Mesothelial cell of epicardium (in vitro differentiated cells): ENCODE measurements at regions not wholly inside any gene's neighbourhood (a gene's known extent, or its start where the extent isn't known, plus 50 kb on each side); places are given as distances from the start of the nearest gene placed in this dataset.

Source experiments
- DNase-seq, 2 experiments: peaks; one replicate each; pipeline ENCODE4 v3.0.0; 2021; ENCODE audit warnings: low spot score in 2 of 2; ENCODE audit not compliant: unreplicated experiment in 2 of 2
- H3K27ac Mint-ChIP-seq: 2 replicates; pipeline ENCODE4 v1.8.0; 2021; ENCODE audit warnings: mixed read lengths
- H3K27me3 Mint-ChIP-seq: 2 replicates; pipeline ENCODE4 v1.8.0; 2021; ENCODE audit warnings: low read depth, mixed read lengths
- H3K36me3 Mint-ChIP-seq: 2 replicates; pipeline ENCODE4 v1.8.0; 2021; ENCODE audit warnings: mixed read lengths
- H3K4me1 Mint-ChIP-seq: 2 replicates; pipeline ENCODE4 v1.8.0; 2021; ENCODE audit warnings: mixed read lengths
- H3K4me3 Mint-ChIP-seq: 2 replicates; pipeline ENCODE4 v1.8.0; 2021; ENCODE audit warnings: mild to moderate bottlenecking, moderate library complexity, mixed read lengths
- H3K9me3 Mint-ChIP-seq: 2 replicates; pipeline ENCODE4 v1.8.0; 2021; ENCODE audit warnings: mixed read lengths
- TF ChIP-seq, protein P1 (sequence below): fragments of 200-600 bp; sonication (generic); IDR thresholded peaks from one replicate; pipeline ENCODE4 v1.5.0; 2021; ENCODE audit warnings: antibody characterized with exemption; ENCODE audit not compliant: unreplicated experiment

DNA sequence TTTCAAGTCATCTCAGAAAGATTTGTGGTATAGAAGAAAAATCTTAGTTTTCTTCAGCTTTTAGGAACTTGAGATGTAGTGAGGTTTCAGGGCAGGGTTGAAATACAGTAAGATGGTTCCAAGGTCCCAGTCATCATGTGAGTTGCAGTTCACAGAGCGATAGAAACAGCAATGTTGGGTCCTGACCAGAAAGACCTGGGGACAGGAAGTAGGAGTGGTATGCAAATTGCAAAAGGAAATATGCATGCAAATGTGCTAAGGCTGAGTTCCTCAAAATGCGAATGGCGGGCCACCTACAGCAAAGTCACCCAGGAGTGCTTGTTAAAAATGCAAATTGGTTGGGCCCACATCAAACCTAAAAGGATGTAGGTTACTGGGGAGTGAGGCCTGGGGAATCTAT lies 1032.7 kb upstream of the TENM4 start:
- Mint-ChIP-seq H3K36me3 (no peaks in the 10 kb centered on the region), H3K27ac (no peak overlapping the region), H3K27me3 (no peaks in the 10 kb centered on the region), H3K4me1 (peaks cover 5% of the 10 kb centered on the region), H3K9me3 (no peaks in the 10 kb centered on the region), H3K4me3 (no peak overlapping the region)
- TF ChIP-seq, protein P1, sequence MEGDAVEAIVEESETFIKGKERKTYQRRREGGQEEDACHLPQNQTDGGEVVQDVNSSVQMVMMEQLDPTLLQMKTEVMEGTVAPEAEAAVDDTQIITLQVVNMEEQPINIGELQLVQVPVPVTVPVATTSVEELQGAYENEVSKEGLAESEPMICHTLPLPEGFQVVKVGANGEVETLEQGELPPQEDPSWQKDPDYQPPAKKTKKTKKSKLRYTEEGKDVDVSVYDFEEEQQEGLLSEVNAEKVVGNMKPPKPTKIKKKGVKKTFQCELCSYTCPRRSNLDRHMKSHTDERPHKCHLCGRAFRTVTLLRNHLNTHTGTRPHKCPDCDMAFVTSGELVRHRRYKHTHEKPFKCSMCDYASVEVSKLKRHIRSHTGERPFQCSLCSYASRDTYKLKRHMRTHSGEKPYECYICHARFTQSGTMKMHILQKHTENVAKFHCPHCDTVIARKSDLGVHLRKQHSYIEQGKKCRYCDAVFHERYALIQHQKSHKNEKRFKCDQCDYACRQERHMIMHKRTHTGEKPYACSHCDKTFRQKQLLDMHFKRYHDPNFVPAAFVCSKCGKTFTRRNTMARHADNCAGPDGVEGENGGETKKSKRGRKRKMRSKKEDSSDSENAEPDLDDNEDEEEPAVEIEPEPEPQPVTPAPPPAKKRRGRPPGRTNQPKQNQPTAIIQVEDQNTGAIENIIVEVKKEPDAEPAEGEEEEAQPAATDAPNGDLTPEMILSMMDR, result no peak
- no peak for DNase-seq

DNA sequence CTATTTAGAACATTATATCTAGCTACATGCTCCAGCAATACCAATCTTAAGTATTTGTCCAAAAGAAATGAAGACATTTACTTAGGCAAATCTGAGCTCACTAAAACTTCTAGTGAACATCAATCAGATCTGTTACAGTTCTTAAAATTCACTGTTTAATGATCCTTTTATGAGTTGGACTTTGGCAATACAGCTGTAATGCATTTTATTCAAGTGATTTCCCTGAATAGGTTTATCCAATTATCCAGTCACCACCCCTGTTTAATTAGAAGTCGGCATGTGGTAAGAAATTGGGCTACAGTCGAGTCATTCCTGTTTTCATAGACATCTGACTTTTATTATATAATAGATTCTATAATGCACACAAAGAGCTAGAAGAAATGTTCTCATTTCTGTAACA lies 1029.0 kb upstream of the TENM4 start:
- Mint-ChIP-seq H3K27ac (no peak overlapping the region), H3K4me1 (peaks cover 5% of the 10 kb centered on the region), H3K27me3 (no peaks in the 10 kb centered on the region), H3K9me3 (peaks cover 19% of the 10 kb centered on the region), H3K4me3 (no peak overlapping the region), H3K36me3 (no peaks in the 10 kb centered on the region)
- no peak for DNase-seq
- TF ChIP-seq, protein P1, result no peak

DNA sequence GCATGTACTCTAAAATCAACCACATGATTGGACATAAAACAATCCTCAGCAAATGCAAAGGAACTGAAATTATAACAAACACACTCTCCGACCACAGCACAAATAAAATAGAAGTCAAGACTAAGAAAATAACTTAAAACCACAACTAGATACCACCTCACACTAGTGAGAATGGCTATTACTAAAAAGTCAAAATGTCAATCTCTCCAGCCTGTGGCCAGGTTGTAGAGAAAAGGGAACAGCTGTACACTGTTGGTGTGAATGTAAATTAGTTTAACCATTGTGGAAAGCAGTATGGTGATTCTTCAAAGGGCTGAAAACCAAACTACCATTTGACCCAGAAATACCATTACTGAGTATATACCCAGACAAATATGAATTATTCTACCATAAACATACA lies 1025.7 kb upstream of the TENM4 start:
- no peak for DNase-seq
- no peaks in the 10 kb centered on the region for H3K4me1 Mint-ChIP-seq
- TF ChIP-seq, protein P1, result no peak
- no peak overlapping the region for H3K4me3 Mint-ChIP-seq
- no peaks in the 10 kb centered on the region for H3K36me3 Mint-ChIP-seq
- peaks cover 24% of the 10 kb centered on the region for H3K9me3 Mint-ChIP-seq
- H3K27ac Mint-ChIP-seq, result no peak overlapping the region
- H3K27me3 Mint-ChIP-seq, result no peaks in the 10 kb centered on the region

DNA sequence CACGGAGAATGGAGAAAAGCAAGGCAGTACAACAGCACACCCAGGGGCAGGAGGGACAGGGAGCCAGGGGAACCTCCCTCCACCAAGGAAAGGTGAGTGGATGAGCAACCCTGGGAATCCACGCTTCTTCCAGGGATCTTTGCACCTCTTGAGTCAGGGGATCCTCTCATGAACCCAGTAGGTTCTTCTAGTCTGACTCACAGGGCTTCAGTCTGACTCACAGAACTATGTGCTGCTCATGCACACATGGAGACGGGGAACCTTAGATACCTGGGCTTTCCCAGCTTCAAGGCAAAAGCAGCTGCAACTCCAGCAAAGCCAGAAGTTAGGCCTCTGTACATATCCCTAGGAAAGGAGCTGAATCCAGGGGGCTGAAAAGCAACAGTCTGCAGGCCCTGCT lies 1021.4 kb upstream of the TENM4 start:
- Mint-ChIP-seq H3K4me1 (no peaks in the 10 kb centered on the region), H3K4me3 (no peak overlapping the region), H3K36me3 (no peaks in the 10 kb centered on the region), H3K27ac (no peak overlapping the region), H3K9me3 (peaks cover 24% of the 10 kb centered on the region), H3K27me3 (no peaks in the 10 kb centered on the region)
- DNase-seq, result no peak
- TF ChIP-seq, protein P1, result no peak

DNA sequence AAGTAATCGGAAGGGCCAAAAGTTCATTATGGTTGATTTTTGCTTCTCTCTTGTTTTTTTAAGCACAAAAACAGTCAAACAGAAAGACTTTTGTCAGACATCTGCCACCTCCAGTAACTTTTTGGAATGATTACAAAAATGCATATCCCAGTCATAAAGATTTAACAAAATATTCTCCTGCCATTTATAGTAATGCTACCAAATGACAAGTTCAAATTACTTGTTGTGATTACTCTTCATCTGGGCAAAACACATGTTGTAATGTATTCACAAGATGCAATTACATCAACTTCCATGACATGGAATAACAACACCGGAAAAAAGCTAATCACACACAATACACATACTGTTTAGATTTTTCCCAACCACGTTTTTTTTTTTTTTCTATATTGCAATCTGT lies 1017.5 kb upstream of the TENM4 start:
- H3K4me1 Mint-ChIP-seq, result no peaks in the 10 kb centered on the region
- H3K27ac Mint-ChIP-seq, result no peak overlapping the region
- no peak overlapping the region for H3K4me3 Mint-ChIP-seq
- no peaks in the 10 kb centered on the region for H3K36me3 Mint-ChIP-seq
- DNase-seq, result no peak
- TF ChIP-seq, protein P1, result no peak
- H3K27me3 Mint-ChIP-seq, result no peaks in the 10 kb centered on the region
- no peaks in the 10 kb centered on the region for H3K9me3 Mint-ChIP-seq

DNA sequence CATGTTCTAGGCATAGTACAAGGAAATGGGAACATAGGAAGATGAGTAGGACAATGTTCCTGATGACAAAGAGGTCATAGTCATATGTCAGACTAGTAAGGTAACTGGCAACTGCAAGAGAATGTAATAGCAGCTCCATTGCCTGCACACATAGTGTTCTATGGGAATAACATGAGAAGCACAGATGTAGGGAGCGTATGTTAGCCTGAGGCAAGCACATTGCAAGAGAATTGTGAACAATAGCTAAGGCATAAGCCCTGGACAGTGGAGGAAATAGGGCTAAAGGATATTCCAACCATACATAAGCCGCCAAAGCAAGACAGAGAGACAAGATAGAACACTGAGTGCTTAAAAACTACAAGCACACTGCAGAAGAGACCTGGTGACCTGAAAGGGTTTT lies 1017.0 kb upstream of the TENM4 start:
- Mint-ChIP-seq H3K9me3 (no peaks in the 10 kb centered on the region), H3K4me3 (no peak overlapping the region), H3K27me3 (no peaks in the 10 kb centered on the region), H3K4me1 (no peaks in the 10 kb centered on the region), H3K27ac (no peak overlapping the region), H3K36me3 (no peaks in the 10 kb centered on the region)
- TF ChIP-seq, protein P1, result no peak
- no peak for DNase-seq
